ENCODE measurements at regions not wholly inside any gene's neighbourhood (a gene's known extent, or its start where the extent isn't known, plus 50 kb on each side); places are given as distances from the start of the nearest gene placed in this dataset.
A peak's percentile ranks its signal among the peaks of the same experiment; 100 is the strongest.
"Not testable (repeated sequence)": the region's sequence is repeated elsewhere in the genome, so short reads cannot be mapped to it uniquely, and the experiment has no call there.

DNA sequence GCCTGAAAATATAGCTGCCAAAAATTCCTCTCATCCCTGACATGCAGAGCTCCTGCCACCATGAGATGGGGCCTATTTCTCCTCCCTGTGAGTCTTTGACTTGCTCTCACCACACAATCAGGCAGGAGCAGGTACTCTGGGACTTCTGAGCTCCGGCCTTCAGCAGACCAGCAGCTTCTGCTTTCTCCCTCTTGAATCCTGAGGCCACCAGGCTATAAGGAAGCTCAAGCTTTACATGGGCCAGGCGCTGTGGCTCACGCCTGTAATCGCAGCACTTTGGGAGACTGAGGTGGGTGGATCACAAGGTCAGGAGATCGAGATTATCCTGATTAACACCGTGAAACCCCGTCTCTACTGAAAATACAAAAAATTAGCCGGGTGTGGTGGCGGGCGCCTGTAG lies 238.7 kb upstream of the RREB1 start:
- DNase-seq (ENCODE audit: low spot score): no peak

DNA sequence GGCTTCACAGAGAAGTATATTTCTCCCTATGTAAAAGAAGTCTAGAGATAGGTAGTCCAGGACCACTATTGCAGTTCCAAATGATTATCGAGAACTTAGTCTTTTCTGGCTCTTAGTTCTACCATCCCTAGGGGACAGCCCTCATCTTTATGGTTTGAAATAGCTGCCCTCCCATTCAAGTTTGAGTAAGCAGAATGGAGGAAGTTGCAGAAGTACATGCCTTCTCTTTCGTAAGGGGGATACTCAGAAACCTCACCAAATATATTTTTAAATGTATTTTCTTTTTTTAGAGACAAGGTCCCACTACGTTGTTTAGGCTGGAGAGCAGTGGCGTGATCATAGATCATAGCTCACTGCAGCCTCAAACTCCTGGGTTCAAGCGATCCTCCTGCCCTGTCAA lies 236.8 kb upstream of the RREB1 start:
- DNase-seq (ENCODE audit: low spot score): no peak

DNA sequence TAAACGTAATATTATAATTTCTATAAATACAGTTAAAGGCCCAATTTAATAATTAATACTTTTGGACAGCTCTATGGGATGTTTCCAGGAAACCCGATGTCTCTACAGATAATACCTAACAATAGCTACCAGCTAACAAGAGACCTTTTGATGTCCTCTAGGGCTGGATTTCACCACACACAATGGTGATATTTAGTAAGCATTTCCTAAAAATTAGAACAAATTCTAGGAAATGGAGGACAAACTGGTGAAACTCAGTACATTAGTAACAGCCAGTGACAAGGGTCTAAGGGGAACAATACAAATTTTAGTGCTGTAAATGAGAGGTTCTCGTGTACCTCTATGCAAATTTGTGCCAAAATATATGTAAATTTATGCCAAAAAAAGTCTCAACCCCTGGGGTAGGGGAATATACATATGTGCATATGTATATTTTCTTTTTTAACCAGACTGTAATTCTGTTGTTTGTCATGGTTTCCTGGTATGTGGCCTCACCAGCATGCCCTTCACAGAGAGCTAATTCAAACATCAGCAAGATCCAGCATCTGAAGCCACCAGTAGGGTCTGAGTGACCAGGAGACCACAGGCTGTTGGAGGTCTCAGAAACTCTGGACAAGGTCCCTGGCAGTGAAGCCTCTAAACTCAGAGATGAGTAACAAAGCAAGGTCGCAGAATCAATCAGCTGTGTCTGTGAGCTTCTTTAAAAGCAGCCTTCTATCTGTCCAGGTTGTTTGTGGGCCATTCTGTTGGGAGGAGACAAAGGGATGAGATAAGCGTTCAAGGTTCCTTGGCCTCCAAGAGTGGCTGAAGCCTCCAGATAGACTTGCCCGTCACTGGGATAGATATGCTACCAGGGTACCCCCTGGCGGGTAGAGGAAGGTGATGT lies 235.1 kb upstream of the RREB1 start:
- DNase-seq (ENCODE audit: low spot score): no peak

DNA sequence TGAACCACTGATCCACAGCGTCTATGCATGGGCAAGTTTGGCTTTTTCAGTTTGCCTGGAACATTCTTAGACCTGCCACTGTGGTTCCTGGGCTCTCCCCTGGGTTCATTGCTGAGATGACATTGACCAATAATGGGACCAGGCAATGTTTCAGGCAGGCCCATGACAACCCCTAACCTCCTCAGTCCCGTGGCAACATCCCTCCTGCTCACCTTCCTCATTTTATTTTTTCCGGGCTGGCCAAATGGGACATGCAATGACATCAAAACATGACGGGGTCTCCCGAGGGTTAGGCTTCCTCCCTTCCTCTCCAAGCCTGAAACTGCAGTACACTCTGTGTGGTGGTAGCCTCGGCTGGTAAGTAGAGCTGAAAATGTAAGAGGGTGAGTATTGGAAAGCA lies 234.0 kb upstream of the RREB1 start:
- no peak for DNase-seq (ENCODE audit: low spot score)

DNA sequence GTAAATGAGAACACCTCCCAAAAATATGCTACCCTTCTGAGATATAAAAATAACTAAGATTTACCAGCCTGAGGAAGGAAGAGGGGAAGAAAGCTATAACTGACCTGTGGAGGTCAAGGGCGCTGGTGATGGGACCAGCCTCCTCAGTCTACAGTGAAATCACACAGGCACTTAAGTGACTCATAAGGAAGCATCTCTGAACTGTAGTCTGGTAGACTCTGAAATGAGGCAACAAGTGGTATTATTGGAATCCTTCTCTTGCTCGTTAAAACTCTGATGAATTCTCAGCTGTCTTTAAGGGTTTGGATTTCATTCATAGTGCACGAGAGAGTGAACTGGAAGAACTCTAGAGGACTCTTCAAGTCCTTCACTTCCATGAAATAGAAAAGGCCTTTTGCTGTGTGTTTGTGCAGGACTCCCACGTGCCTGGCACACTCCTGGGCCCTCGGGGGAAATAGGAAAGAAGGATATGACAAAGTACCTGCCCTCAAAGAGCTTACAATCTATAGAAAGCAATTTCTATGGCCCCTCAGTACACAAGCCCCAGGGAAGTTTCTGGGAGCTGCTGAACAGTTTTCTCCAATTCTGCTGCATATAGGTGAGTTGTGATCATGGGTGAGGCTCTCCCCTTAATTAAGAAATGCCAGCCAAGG lies 231.8 kb upstream of the RREB1 start:
- DNase-seq (ENCODE audit: low spot score): peak; percentile 92

DNA sequence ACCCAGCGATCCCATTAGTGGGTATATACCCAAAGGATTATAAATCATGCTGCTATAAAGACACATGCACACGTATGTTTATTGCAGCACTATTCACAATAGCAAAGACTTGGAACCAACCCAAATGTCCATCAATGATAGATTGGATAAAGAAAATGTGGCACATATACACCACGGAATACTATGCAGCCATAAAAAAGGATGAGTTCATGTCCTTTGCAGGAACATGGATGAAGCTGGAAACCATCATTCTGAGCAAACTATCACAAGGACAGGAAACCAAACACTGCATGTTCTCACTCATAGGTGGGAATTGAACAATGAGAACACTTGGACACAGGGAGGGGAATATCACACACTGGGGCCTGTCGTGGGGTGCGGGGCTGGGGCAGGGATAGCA lies 230.0 kb upstream of the RREB1 start:
- DNase-seq (ENCODE audit: low spot score): not testable (repeated sequence)

DNA sequence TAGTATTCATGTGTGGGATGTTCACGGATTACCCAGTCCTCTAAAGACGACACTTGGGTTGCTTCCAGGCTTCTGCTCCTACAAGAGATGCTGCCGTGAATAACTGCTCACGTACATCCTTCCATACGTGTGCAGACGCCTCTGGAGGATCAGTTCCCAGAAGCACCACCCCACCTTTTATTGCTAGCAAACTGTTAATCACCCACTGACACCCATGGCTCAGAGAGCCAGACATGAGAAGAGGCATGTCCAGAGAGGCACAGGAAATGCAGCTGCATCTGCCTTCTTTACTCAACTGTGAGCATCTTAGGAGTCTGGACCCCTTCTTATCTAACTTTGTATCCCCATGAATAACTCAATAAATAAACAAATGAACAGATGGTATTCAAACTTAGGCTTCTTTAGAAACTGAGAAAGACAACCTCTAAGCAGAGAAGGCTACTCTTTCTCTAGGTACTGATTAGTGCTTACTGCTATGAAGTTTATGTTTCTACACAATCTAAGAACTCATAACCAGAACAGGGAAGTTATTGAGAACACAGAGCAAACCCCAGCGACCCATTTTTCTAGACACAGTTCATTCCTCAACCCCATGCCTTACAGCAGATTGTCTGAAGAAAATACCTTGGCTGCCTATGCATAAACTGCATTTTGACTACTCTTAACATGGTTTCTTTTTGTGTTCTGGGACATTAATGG lies 228.7 kb upstream of the RREB1 start:
- no peak for DNase-seq (ENCODE audit: low spot score)

DNA sequence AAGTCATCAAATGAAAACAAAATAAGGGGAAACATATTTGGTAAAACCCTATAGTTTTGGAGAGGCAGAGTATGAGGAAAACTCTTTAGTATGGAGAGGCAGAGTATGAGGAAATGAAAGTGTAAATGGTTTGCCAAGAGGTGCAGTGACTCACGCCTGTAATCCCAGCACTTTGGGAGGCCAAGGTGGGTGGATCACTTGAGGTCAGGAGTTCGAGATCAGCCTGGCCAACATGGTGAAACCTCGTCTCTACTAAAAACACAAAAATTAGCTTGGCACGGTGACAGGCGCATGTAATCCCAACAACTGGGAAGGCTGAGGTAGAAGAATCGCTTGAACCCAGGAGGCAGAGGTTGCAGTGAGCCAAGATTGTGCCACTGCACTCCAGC lies 228.2 kb upstream of the RREB1 start:
- not testable (repeated sequence) for DNase-seq (ENCODE audit: low spot score)

DNA sequence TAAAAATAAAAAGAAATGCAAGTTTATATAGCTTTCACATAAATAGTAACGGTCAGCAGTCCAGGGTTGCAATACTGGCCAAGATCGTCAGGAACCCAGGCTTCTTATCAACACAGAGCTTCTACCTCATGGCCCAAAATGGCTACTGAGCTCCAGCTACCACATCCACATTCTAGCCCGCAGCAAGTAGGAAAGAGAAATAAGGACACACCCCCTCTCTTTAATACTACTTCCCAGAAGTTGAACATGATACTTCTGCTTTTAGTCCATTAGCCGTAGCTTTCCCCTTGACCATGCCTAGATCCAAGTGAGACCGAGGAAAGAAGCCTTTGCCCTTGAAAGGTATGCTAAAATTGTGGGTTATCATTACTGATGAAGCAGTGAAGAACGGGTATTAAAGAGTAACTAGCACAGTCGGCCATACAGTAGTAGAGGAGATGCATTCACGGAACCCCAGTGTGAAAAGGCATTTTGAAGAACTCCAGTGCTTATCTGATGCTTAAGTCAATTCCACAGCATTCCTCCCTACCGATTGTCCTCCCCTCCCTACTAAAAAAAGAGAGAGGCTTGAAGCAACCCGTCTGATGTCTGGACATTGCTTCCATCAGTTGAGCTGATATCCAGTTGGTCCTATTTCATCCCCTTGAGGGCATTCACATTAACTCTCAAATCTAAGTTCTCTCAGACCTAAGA lies 226.9 kb upstream of the RREB1 start:
- no peak for DNase-seq (ENCODE audit: low spot score)

DNA sequence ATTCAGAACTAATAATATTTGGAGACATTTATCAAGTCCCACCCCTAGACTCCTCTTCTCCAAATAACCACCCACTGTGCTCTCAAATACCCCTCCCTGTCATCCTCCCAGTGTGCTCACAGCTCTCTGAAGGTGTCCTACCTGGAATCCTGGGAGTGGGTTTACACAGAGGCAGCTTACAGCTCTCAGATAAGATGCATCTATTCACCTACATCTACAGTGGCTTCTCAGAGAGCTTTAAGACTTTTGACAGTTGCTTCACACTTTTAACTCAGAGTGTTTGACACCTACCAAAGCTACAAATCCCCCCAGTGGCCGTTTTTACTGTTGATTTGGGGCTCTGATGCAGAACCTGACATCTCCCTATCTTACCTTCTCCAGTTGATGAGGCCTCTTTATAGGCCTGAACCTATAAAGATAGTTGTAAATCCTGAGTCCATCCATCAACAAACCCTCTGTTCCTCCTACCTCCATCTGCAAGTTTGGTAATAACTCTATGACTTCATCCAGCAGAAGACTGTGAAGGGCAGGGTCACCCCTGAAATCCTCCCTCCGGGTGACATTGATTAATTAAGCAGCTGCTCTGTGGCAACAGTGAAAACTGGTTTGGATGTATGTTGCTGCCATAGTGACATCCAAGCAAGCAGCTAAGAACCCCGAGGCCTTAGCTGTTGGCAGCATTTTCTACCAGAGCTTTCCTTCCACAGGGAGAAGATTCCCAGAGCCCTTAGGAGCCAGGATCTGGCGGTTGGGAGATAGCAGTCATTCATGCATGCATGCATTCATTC lies 226.1 kb upstream of the RREB1 start:
- DNase-seq (ENCODE audit: low spot score): no peak

DNA sequence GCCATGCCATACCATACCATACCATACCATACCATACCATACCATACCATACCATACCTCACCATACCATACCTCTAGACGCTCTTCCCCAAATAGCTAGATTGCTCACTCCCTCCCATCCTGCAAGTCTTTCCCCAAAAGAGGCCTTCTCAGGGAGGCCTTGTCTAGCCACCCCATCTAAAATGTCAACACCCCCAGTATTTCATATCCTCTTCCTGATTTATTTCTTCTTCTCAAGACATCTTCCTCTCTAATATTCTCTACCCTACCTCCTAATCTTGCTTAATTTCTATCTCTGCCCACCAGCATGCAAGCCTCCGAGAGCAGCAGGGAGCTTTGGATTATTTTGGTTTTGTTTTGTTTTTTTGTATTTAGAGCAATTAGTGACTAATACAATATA lies 225.2 kb upstream of the RREB1 start:
- no peak for DNase-seq (ENCODE audit: low spot score)

DNA sequence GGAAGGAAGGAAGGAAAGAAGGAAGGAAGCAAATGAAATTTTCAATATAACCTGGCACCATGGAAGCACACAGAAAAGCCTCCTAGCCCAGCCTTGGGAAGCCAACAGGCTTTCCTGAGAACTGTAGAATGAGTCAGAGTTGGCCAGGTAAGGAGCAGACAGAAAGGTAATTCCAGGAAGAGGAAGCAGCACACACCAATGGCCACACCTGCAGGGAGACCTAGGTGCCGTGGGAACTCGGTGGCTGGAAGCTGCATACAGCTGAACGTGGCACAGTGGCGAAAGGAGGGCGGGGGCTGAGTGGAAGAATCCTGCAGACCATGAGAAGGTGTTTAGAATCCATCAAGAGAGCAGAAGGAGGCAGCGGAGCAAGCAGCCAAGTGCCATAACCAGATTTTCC lies 224.8 kb upstream of the RREB1 start:
- DNase-seq (ENCODE audit: low spot score): no peak

DNA sequence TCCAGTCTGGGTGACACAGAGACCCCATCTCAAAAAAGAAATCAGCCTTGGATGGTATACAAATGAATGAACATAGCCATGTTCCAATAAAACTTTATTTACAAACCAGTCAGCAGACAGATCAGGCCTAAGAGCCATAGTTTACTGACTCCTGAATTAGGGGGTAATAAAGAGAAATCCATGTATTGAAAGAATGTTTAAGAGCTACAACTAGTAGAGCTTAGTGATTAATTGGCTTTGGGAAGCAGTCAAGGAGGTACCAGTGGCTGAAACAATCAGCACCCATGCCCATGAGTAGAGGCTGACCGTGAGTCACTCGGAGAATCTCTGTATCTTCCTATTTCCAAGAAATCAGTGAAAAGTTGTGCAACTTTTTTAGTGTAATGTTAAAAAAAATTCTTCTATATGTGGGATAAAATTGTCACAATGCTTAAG lies 223.6 kb upstream of the RREB1 start:
- DNase-seq (ENCODE audit: low spot score): no peak

DNA sequence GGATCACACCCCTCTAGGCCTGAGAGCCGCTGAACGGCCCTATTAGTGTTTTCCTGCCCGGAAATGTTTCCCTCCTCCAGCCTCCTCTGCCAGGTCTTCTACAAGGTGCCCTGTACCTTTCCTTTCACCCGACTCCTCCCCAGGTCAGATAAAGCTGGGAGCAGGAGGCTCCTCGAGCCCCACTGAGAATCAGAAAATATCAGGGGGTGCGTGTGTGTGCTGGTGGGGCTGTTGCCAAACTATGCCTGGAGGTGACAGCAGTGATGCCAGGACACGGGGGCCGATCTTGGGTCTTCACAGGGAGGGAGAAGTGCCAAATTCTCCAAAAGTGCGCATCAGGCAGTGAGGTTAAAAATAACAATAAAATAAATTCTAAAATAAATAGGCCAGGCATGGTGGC lies 222.8 kb upstream of the RREB1 start:
- DNase-seq (ENCODE audit: low spot score): no peak

DNA sequence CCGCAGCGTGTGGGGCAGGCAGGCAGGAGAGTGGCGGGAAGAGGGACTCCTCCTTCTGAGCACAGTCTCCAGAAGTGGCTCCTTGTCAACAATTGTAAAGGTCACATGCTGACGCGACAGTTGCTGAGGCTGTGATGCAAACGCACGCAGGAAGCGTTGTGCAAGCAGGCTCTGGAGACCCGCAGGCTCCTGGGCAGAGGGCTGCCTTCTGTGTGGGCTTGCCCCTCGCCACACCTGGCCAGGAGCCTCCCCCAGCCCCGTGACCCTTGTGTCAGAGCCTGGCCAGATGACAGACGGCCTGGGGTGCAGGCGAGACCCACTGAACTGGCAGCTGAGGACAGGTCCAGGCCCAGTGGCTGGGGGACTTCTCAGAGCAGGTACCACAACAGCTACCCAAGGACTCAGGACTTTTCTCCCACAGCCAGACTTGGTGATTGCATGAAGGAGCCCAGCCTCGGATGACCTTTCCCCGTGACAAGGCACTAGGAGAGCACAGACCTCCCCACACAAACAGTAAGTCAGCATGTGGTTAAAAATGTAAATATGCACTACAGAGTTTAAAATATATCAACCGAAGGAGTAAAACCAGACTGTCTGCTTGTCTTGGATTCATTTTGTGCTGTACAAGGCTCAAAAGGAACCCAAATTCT lies 222.1 kb upstream of the RREB1 start:
- DNase-seq (ENCODE audit: low spot score): no peak

DNA sequence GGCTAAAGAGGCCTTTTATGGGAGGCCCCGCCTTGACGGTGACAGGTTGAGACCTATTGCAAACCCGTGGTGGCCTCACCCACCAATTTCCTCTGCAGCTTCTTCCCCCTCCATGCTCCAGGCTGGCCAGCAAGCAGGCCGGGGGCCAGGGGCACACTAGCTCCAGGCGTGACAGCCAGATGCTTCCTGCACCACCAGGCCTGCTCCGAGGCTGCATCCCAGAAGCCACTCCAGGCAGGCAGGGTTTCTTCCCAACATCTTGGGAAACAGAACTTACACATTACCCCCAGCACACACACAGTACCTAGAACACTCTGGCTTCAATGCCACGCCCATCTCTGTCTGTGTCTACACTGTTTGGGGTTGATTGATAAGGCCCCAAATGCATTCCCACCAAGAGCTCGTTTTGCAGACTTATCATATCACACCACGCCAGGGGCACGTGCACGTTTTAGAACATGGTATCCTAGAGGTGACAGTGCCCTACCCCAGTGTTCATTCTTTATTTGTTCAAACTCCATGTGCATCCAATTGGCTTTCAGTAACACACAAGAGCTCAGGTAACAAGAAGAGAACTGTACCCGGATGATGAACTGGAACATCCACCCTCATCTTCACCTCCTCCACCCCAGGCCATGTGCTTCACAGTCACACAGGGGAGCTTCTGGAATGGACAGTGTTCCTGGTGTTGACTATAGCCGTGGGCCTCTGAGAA lies 221.4 kb upstream of the RREB1 start:
- DNase-seq (ENCODE audit: low spot score): no peak

DNA sequence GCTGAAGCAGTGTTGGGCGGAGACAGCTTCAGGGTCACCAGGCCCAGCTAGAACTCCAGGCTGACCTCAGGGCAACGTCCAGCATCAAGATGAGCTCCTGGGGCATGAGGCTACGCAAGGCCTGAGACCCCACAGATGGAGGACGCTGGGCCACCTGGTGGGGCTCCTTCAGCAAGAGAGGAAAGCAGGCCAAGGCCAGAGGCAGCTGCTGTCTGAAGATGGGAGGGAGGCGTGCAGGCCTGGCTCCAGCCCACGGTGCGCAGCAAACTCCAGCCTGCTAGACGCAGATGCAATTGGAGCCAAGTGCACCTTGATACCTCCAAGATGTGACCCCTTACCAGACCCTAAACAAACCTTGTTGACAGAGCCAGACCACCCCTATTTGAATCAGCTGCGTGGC lies 220.9 kb upstream of the RREB1 start:
- no peak for DNase-seq (ENCODE audit: low spot score)

DNA sequence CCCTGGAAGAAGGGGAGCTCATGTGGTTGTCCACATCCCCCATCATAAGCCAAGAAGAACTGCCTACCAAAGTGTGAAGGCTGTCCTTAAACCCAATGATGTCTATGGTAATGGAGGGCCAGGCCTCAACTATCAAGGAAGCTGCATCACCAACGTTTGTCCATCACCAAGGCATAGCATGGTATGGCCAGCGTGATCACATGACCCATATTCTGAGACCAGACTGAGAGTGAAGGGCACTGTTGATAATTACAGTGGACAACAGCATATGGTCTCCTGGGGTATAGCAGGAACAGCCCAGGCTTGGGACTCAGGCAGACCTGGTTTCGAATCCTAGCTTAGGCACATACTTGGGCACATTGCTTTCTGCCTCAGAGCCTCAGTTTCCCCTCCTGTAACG lies 218.2 kb upstream of the RREB1 start:
- DNase-seq (ENCODE audit: low spot score): no peak

DNA sequence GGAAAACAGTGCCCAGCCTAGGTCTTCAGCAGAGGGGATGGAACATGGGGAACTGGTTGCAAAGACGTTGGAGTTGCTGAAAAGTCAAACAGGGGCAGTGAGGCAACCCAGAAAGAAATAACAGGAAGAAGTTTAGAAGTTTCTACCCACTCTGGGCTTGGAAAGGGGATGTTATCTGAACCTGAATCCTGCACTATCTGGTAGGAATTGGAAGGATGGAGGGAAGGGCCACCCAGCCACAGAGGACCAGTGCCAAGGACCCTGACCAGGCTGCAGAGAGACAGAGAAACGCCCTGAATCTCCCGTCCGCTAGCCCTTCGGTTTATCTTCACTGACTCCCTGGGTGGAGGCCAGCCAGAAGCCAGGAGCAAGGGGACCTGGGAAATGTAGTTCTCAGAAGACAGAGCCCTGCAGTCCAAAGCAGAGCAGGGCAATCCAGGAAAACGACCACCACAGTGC lies 217.3 kb upstream of the RREB1 start:
- DNase-seq (ENCODE audit: low spot score): peak; percentile 57

DNA sequence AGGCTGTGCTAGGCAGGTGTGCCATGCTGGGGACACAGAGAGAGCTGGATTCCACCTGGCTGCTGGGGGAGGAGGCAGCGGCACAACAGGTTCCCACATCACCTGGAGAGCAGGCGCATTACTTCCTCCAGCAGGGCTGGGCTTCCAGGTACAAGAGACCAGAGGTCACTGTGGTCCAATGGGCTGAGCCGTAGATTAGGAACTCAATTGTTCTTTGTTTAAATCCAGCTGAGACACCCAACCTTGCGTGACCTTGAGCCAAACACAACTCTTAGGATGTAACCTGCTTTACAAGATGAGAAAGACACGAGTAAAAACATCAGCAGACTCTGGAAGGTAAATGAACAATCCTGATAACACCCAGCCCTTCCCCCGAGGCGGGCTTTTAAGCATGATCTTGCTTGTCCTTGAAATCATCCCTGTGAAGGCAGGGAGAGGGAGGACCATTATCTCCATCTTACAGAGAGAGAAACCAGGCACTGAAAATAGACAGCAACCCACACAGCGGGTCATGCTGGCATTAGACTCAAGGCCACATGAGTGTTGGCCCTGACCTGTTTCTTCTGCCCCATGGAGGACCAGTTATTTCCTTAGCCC lies 216.5 kb upstream of the RREB1 start:
- no peak for DNase-seq (ENCODE audit: low spot score)
